WTC11 (cell line): ENCODE measurements at regions not wholly inside any gene's neighbourhood (a gene's known extent, or its start where the extent isn't known, plus 50 kb on each side); places are given as distances from the start of the nearest gene placed in this dataset.

ENCODE experiments used
- ATAC-seq: fragments of 200-7000 bp; cut with Tn5 transposase; 2 replicates; pipeline ENCODE4 v1.10.0; 2021; ENCODE audit warnings: mild to moderate bottlenecking, moderate library complexity
- CTCF ChIA-PET: fragments of 300-600 bp; sonication (Branson Sonifier 250); formaldehyde crosslinking; loops from one replicate; lab custom pipeline; 2021; ENCODE audit warnings: antibody characterized with exemption; lab: Charles Lee
- POLR2A ChIA-PET: fragments of 350-600 bp; sonication (Branson Sonifier 250); formaldehyde crosslinking; loops from one replicate; lab custom pipeline; 2021; ENCODE audit warnings: antibody characterized with exemption; lab: Charles Lee
- DNase-seq: peaks from one replicate; pipeline ENCODE4 v3.0.0; 2021; ENCODE audit warnings: low spot score
- H3K27ac Mint-ChIP-seq: 2 replicates; pipeline ENCODE4 v1.8.0; 2021; ENCODE audit warnings: mixed read lengths
- H3K27me3 Mint-ChIP-seq: 2 replicates; pipeline ENCODE4 v1.8.0; 2021; ENCODE audit warnings: low read depth, mild to moderate bottlenecking, moderate library complexity, mixed read lengths
- H3K36me3 Mint-ChIP-seq: 2 replicates; pipeline ENCODE4 v1.8.0; 2021; ENCODE audit warnings: mixed read lengths
- H3K4me1 Mint-ChIP-seq: 2 replicates; pipeline ENCODE4 v1.8.0; 2022; ENCODE audit warnings: mixed read lengths
- H3K4me3 Mint-ChIP-seq: 2 replicates; pipeline ENCODE4 v1.8.0; 2021; ENCODE audit warnings: mild to moderate bottlenecking, moderate library complexity, mixed read lengths
- H3K9me3 Mint-ChIP-seq: 2 replicates; pipeline ENCODE4 v1.8.0; 2021; ENCODE audit warnings: mixed read lengths
- ATF1 ChIP-seq: sonication (generic); formaldehyde crosslinking; IDR thresholded peaks from 2 replicates; pipeline ENCODE4 v1.8.1; 2023; ENCODE audit warnings: mild to moderate bottlenecking, moderate library complexity, missing genetic modification reagents
- CTCF ChIP-seq: fragments of 200-600 bp; IDR thresholded peaks from 2 replicates; pipeline ENCODE4 v1.8.0; 2022; ENCODE audit warnings: antibody characterized with exemption
- ELF4 ChIP-seq: sonication (generic); formaldehyde crosslinking; IDR thresholded peaks from 2 replicates; pipeline ENCODE4 v1.8.1; 2022; ENCODE audit warnings: low read depth, mild to moderate bottlenecking, moderate library complexity, missing genetic modification reagents
- ERG ChIP-seq: fragments of 250-450 bp; sonication (Bioruptor Pico); IDR thresholded peaks from 2 replicates; pipeline ENCODE4 v1.8.0; 2021; ENCODE audit warnings: mild to moderate bottlenecking
- ETV6 ChIP-seq: sonication (generic); formaldehyde crosslinking; IDR thresholded peaks from 2 replicates; pipeline ENCODE4 v1.8.1; 2022; ENCODE audit warnings: mild to moderate bottlenecking, missing genetic modification reagents
- FOXK1 ChIP-seq: sonication (generic); formaldehyde crosslinking; IDR thresholded peaks from 2 replicates; pipeline ENCODE4 v1.8.0; 2022; ENCODE audit warnings: mild to moderate bottlenecking, moderate library complexity, missing genetic modification reagents
- FOXP1 ChIP-seq: sonication (generic); formaldehyde crosslinking; IDR thresholded peaks from 2 replicates; pipeline ENCODE4 v1.8.0; 2022; ENCODE audit warnings: missing genetic modification reagents, mild to moderate bottlenecking, moderate library complexity, borderline replicate concordance
- FOXP4 ChIP-seq: sonication (generic); formaldehyde crosslinking; IDR thresholded peaks from 2 replicates; pipeline ENCODE4 v1.8.0; 2022; ENCODE audit warnings: mild to moderate bottlenecking, missing genetic modification reagents
- GRHL2 ChIP-seq: fragments of 250-450 bp; sonication (Bioruptor Pico); IDR thresholded peaks from 2 replicates; pipeline ENCODE4 v1.8.0; 2022; ENCODE audit warnings: mild to moderate bottlenecking, moderate library complexity; ENCODE audit not compliant: insufficient replicate concordance, severe bottlenecking
- GTF2I ChIP-seq: fragments of 250-450 bp; sonication (Bioruptor Pico); conservative IDR thresholded peaks from 2 replicates; pipeline ENCODE4 v1.4.0; 2021; ENCODE audit warnings: mild to moderate bottlenecking
- MYBL2 ChIP-seq: sonication (generic); formaldehyde crosslinking; IDR thresholded peaks from 2 replicates; pipeline ENCODE4 v1.8.1; 2023; ENCODE audit warnings: mild to moderate bottlenecking, moderate library complexity, missing genetic modification reagents
- NFE2L1 ChIP-seq: sonication (generic); formaldehyde crosslinking; IDR thresholded peaks from 2 replicates; pipeline ENCODE4 v1.8.1; 2023; ENCODE audit warnings: missing genetic modification reagents
- NR1H2 ChIP-seq: sonication (generic); formaldehyde crosslinking; IDR thresholded peaks from 2 replicates; pipeline ENCODE4 v1.9.0; 2021; ENCODE audit warnings: mild to moderate bottlenecking, moderate library complexity, missing genetic modification reagents
- SMAD4 ChIP-seq: sonication (generic); formaldehyde crosslinking; IDR thresholded peaks from 2 replicates; pipeline ENCODE4 v1.8.0; 2022; ENCODE audit warnings: mild to moderate bottlenecking, missing genetic modification reagents
- SP1 ChIP-seq: sonication (generic); formaldehyde crosslinking; conservative IDR thresholded peaks from 2 replicates; pipeline ENCODE4 v1.8.1; 2022; ENCODE audit warnings: missing genetic modification reagents
- TEAD1 ChIP-seq: sonication (generic); formaldehyde crosslinking; IDR thresholded peaks from 2 replicates; pipeline ENCODE4 v1.8.0; 2022; ENCODE audit warnings: mild to moderate bottlenecking, missing genetic modification reagents
- TP53 ChIP-seq: sonication (generic); formaldehyde crosslinking; IDR thresholded peaks from 2 replicates; pipeline ENCODE4 v1.8.1; 2023; ENCODE audit warnings: mild to moderate bottlenecking, missing genetic modification reagents
- USF1 ChIP-seq: sonication (generic); formaldehyde crosslinking; IDR thresholded peaks from 2 replicates; pipeline ENCODE4 v1.8.0; 2022; ENCODE audit warnings: mild to moderate bottlenecking, missing genetic modification reagents
- USF2 ChIP-seq: sonication (generic); formaldehyde crosslinking; IDR thresholded peaks from 2 replicates; pipeline ENCODE4 v1.8.1; 2023; ENCODE audit warnings: mild to moderate bottlenecking, missing genetic modification reagents, moderate library complexity
- ZBTB43 ChIP-seq: sonication (generic); formaldehyde crosslinking; IDR thresholded peaks from 2 replicates; pipeline ENCODE4 v1.8.1; 2023; ENCODE audit warnings: mild to moderate bottlenecking, missing genetic modification reagents
- ZNF121 ChIP-seq: sonication (generic); formaldehyde crosslinking; IDR thresholded peaks from 2 replicates; pipeline ENCODE4 v1.8.0; 2023; ENCODE audit warnings: missing genetic modification reagents
- ZNF138 ChIP-seq: sonication (generic); formaldehyde crosslinking; conservative IDR thresholded peaks from 2 replicates; pipeline ENCODE4 v1.8.1; 2022; ENCODE audit warnings: mild to moderate bottlenecking, moderate library complexity, missing genetic modification reagents
- ZNF425 ChIP-seq: fragments of 250-450 bp; sonication (Bioruptor Pico); conservative IDR thresholded peaks from 2 replicates; pipeline ENCODE4 v1.9.0; 2021; ENCODE audit warnings: mild to moderate bottlenecking

GRCh38 chr16:86272744-86273143 lies 237.6 kb upstream of the FOXF1 start:
- H3K27me3 Mint-ChIP-seq, result peaks cover 13% of the 10 kb centered on the region
- H3K27ac Mint-ChIP-seq, result no peak overlapping the region
- H3K4me1 Mint-ChIP-seq, result peaks cover 40% of the 10 kb centered on the region
- no peak for ATAC-seq
- TF ChIP-seq CTCF (no peak), GTF2I (CRISPR knock-in tag) (peak; percentile 78; the same call in 1 of the 2 replicates)
- TF ChIP-seq, all 79 proteins: peak for 1
- no peak for DNase-seq
- Mint-ChIP-seq H3K9me3 (peaks cover 7% of the 10 kb centered on the region), H3K36me3 (peaks cover 2% of the 10 kb centered on the region; the same call in 1 of the 2 replicates), H3K4me3 (no peak overlapping the region)
- ChIA-PET POLR2A (no interaction called here), CTCF (interaction anchor here (1.3 to 4.8 kb wide), 2 partner anchors 20 to 68 kb away, joined by 4 to 26 read pairs; no protein-coding TSS in a partner anchor)

- DNase-seq, result peak; percentile 47
- H3K27ac Mint-ChIP-seq, result peak overlapping the region; percentile 93
- H3K27me3 Mint-ChIP-seq, result peaks cover 58% of the 10 kb centered on the region
- H3K4me1 Mint-ChIP-seq, result peaks cover 65% of the 10 kb centered on the region
- H3K36me3 Mint-ChIP-seq, result peaks cover 2% of the 10 kb centered on the region; the same call in 1 of the 2 replicates
- ChIA-PET CTCF (interaction anchor here (1.4 to 1.9 kb wide), 3 partner anchors 24 to 241 kb away, joined by 3 to 15 read pairs (median 5); no protein-coding TSS in a partner anchor), POLR2A (no interaction called here)
- H3K4me3 Mint-ChIP-seq, result peak overlapping the region; percentile 10; the same call in 1 of the 2 replicates
- ATAC-seq, result peak; percentile 84
- peaks cover 7% of the 10 kb centered on the region for H3K9me3 Mint-ChIP-seq
- TF ChIP-seq ETV6, result 0 out of 2 replicates have a peak, but pooled peaks have one; percentile 61
- TF ChIP-seq ATF1 (CRISPR knock-in tag), result no peak
- TF ChIP-seq USF2, result 0 out of 2 replicates have a peak, but pooled peaks have one; percentile 15
- peak; percentile 52; the same call in 1 of the 2 replicates for TF ChIP-seq USF1 (CRISPR knock-in tag)
- TF ChIP-seq TEAD1 (CRISPR knock-in tag), result peak; percentile 85; the same call in 1 of the 2 replicates
- no peak for TF ChIP-seq MYBL2
- no peak for TF ChIP-seq TP53 (CRISPR knock-in tag)
- TF ChIP-seq ERG (CRISPR knock-in tag), result no peak
- TF ChIP-seq ELF4, result no peak
- TF ChIP-seq NR1H2 (CRISPR knock-in tag), result no peak
- TF ChIP-seq ZBTB43 (CRISPR knock-in tag), result 0 out of 2 replicates have a peak, but pooled peaks have one; percentile 48
- peak; percentile 77 for TF ChIP-seq FOXK1 (CRISPR knock-in tag)
- no peak for TF ChIP-seq ZNF425 (CRISPR knock-in tag)
- peak; percentile 69; the same call in 1 of the 2 replicates for TF ChIP-seq NFE2L1 (CRISPR knock-in tag)
- TF ChIP-seq ZNF138, result no peak
- no peak for TF ChIP-seq SMAD4 (CRISPR knock-in tag)
- peak; percentile 84; the same call in 1 of the 2 replicates for TF ChIP-seq FOXP4 (CRISPR knock-in tag)
- no peak for TF ChIP-seq ZNF121
- no peak for TF ChIP-seq FOXP1 (CRISPR knock-in tag)
- TF ChIP-seq GRHL2 (CRISPR knock-in tag), result no peak
- TF ChIP-seq SP1 (CRISPR knock-in tag), result 0 out of 2 replicates have a peak, but pooled peaks have one; percentile 30
These were observed 233.1 kb upstream of the FOXF1 start for GRCh38 chr16:86277221-86277620.
